DND-41 (cell line): ENCODE measurements at regions not wholly inside any gene's neighbourhood (a gene's known extent, or its start where the extent isn't known, plus 50 kb on each side); places are given as distances from the start of the nearest gene placed in this dataset.

Source experiments
- ATAC-seq: fragments of 200-7000 bp; cut with Tn5 transposase; 3 replicates; pipeline ENCODE4 v1.9.1; 2021; ENCODE audit warnings: low read depth; ENCODE audit not compliant: insufficient read depth
- DNase-seq: peaks from one replicate; pipeline ENCODE4 v3.0.0-alpha.2; 2020
- H2AFZ ChIP-seq: 2 replicates; pipeline ENCODE4 v1.6.0; 2012; ENCODE audit warnings: low read depth, low read length
- H3K27ac ChIP-seq: 2 replicates; pipeline ENCODE4 v1.5.1; 2012; ENCODE audit warnings: low read length, inconsistent platforms
- H3K27me3 ChIP-seq: fragments of 200-600 bp; sonication (generic); 2 replicates; pipeline ENCODE4 v1.6.0; 2012; ENCODE audit warnings: low read length, mild to moderate bottlenecking, inconsistent platforms; ENCODE audit not compliant: insufficient read depth, poor library complexity
- H3K36me3 ChIP-seq: 2 replicates; pipeline ENCODE4 v1.5.1; 2012; ENCODE audit warnings: low read length, inconsistent platforms; ENCODE audit not compliant: insufficient read depth
- H3K4me1 ChIP-seq: 2 replicates; pipeline ENCODE4 v1.5.1; 2012; ENCODE audit warnings: mild to moderate bottlenecking, low read length; ENCODE audit not compliant: insufficient read depth
- H3K4me2 ChIP-seq: 2 replicates; pipeline ENCODE4 v1.6.0; 2012; ENCODE audit warnings: mild to moderate bottlenecking, moderate library complexity, low read length, inconsistent platforms; ENCODE audit not compliant: insufficient read depth
- H3K4me3 ChIP-seq, 2 experiments: fragments of 200-600 bp in 1 of 2; shearing (Covaris generic) in 1 of 2; 2 replicates each; pipeline ENCODE4 v1.5.1; 2012 to 2016; ENCODE audit warnings: inconsistent platforms in 2 of 2, low read length in 2 of 2, mild to moderate bottlenecking in 2 of 2, low read depth in 1 of 2, moderate library complexity in 1 of 2
- H3K79me2 ChIP-seq: 2 replicates; pipeline ENCODE4 v1.6.0; 2012; ENCODE audit warnings: low read length, inconsistent platforms; ENCODE audit not compliant: insufficient read depth
- H3K9ac ChIP-seq: 2 replicates; pipeline ENCODE4 v1.6.0; 2012; ENCODE audit warnings: low read depth, mild to moderate bottlenecking, inconsistent platforms, low read length, moderate library complexity
- H3K9me3 ChIP-seq: 2 replicates; pipeline ENCODE4 v1.5.1; 2012; ENCODE audit warnings: low read length, moderate library complexity, mild to moderate bottlenecking, inconsistent platforms; ENCODE audit not compliant: insufficient read depth, severe bottlenecking
- H4K20me1 ChIP-seq: 2 replicates; pipeline ENCODE4 v1.6.0; 2012; ENCODE audit warnings: low read length; ENCODE audit not compliant: insufficient read depth
- CTCF ChIP-seq: IDR thresholded peaks from 2 replicates; pipeline ENCODE4 v1.5.1; 2012; ENCODE audit warnings: borderline replicate concordance, low read length, moderate library complexity, mild to moderate bottlenecking; ENCODE audit not compliant: poor library complexity, severe bottlenecking; ENCODE audit errors: extremely low read depth
- EZH2 ChIP-seq: IDR thresholded peaks from 3 replicates; pipeline ENCODE4 v1.6.1; 2012; ENCODE audit warnings: borderline replicate concordance, low read depth, mild to moderate bottlenecking, moderate library complexity, low read length, inconsistent platforms; ENCODE audit not compliant: severe bottlenecking

GRCh38 chr6:163793011-163793983, 378.8 kb downstream of the QKI start:
- Histone ChIP-seq H3K4me3 (no peak overlapping the region), H2AFZ (no peak overlapping the region), H3K36me3 (no peaks in the 10 kb centered on the region), H4K20me1 (no peaks in the 10 kb centered on the region), H3K79me2 (no peaks in the 10 kb centered on the region), H3K9me3 (no peaks in the 10 kb centered on the region), H3K4me2 (no peak overlapping the region), H3K9ac (no peak overlapping the region), H3K27ac (no peak overlapping the region), H3K27me3 (no peaks in the 10 kb centered on the region), H3K4me1 (no peaks in the 10 kb centered on the region)
- TF ChIP-seq CTCF (no peak), EZH2 (no peak)
- ATAC-seq (no peak), DNase-seq (no peak)

- no peak for DNase-seq
- H3K4me1 ChIP-seq = no peaks in the 10 kb centered on the region
- no peak overlapping the region for H3K4me2 ChIP-seq
- H3K36me3 ChIP-seq = no peaks in the 10 kb centered on the region
- H3K27ac ChIP-seq = no peak overlapping the region
- no peaks in the 10 kb centered on the region for H3K27me3 ChIP-seq
- H3K9me3 ChIP-seq = no peaks in the 10 kb centered on the region
- ATAC-seq = no peak
- H3K79me2 ChIP-seq = no peaks in the 10 kb centered on the region
- no peak overlapping the region for H2AFZ ChIP-seq
- H4K20me1 ChIP-seq = no peaks in the 10 kb centered on the region
- no peak overlapping the region for H3K9ac ChIP-seq
- TF ChIP-seq CTCF = no peak
- TF ChIP-seq EZH2 = no peak
- no peak overlapping the region for H3K4me3 ChIP-seq
Observed at GRCh38 chr6:163790266-163790840, 375.8 kb downstream of the QKI start.

- Histone ChIP-seq H3K4me3 (no peak overlapping the region), H3K9me3 (no peaks in the 10 kb centered on the region), H3K79me2 (no peaks in the 10 kb centered on the region), H3K4me2 (no peak overlapping the region), H3K4me1 (no peaks in the 10 kb centered on the region), H3K36me3 (no peaks in the 10 kb centered on the region), H4K20me1 (no peaks in the 10 kb centered on the region), H3K9ac (no peak overlapping the region), H3K27ac (no peak overlapping the region), H3K27me3 (no peaks in the 10 kb centered on the region), H2AFZ (no peak overlapping the region)
- ATAC-seq = no peak
- DNase-seq = no peak
- TF ChIP-seq EZH2 = no peak
- no peak for TF ChIP-seq CTCF
Observed at GRCh38 chr6:163789199-163789810, 374.8 kb downstream of the QKI start.
